DOHH2 (cell line): ENCODE measurements at regions not wholly inside any gene's neighbourhood (a gene's known extent, or its start where the extent isn't known, plus 50 kb on each side); places are given as distances from the start of the nearest gene placed in this dataset.

Experiments
- H3F3A ChIP-seq: fragments of 200-600 bp; sonication (generic), shearing (Covaris generic); 2 replicates; pipeline ENCODE4 v1.6.0; 2016; ENCODE audit warnings: antibody characterized with exemption, mild to moderate bottlenecking; ENCODE audit not compliant: control insufficient read depth, insufficient read depth
- H3K27ac ChIP-seq: fragments of 200-600 bp; sonication (generic); 2 replicates; pipeline ENCODE4 v1.5.1; 2014; ENCODE audit warnings: low read depth, mild to moderate bottlenecking, low read length, moderate library complexity
- H3K27me3 ChIP-seq: fragments of 200-600 bp; sonication (generic); 2 replicates; pipeline ENCODE4 v1.6.1; 2014; ENCODE audit warnings: mild to moderate bottlenecking, low read length, mixed read lengths; ENCODE audit not compliant: control insufficient read depth
- H3K36me3 ChIP-seq: fragments of 200-600 bp; sonication (generic); 2 replicates; pipeline ENCODE4 v1.6.1; 2014; ENCODE audit warnings: mild to moderate bottlenecking, low read length, moderate library complexity, mixed read lengths; ENCODE audit not compliant: control insufficient read depth
- H3K4me1 ChIP-seq: fragments of 200-600 bp; sonication (generic); 2 replicates; pipeline ENCODE4 v1.6.1; 2014; ENCODE audit warnings: mild to moderate bottlenecking, low read length, mixed read lengths; ENCODE audit not compliant: control insufficient read depth
- H3K4me2 ChIP-seq: fragments of 200-600 bp; sonication (generic); 2 replicates; pipeline ENCODE4 v1.6.0; 2014; ENCODE audit warnings: mild to moderate bottlenecking, low read length, moderate library complexity
- H3K4me3 ChIP-seq: fragments of 200-600 bp; sonication (generic); 2 replicates; pipeline ENCODE4 v1.5.1; 2014; ENCODE audit warnings: mild to moderate bottlenecking, low read length, mixed read lengths
- H3K79me2 ChIP-seq: fragments of 200-600 bp; sonication (generic); 2 replicates; pipeline ENCODE4 v1.6.1; 2014; ENCODE audit warnings: mild to moderate bottlenecking, low read length, mixed read lengths; ENCODE audit not compliant: control insufficient read depth
- H3K9me2 ChIP-seq: fragments of 200-600 bp; sonication (generic); replicated peaks from 2 replicates; pipeline ENCODE4 v1.6.1; 2014; ENCODE audit warnings: mild to moderate bottlenecking, low read length, mixed read lengths; ENCODE audit not compliant: control insufficient read depth
- H3K9me3 ChIP-seq: fragments of 200-600 bp; sonication (generic); 2 replicates; pipeline ENCODE4 v1.6.1; 2014; ENCODE audit warnings: antibody characterized with exemption, low read length, mixed read lengths; ENCODE audit not compliant: control insufficient read depth, insufficient read depth
- H4K20me1 ChIP-seq: fragments of 200-600 bp; sonication (generic); 2 replicates; pipeline ENCODE4 v1.6.0; 2014; ENCODE audit warnings: low read depth, mild to moderate bottlenecking, antibody characterized with exemption, low read length, moderate library complexity; ENCODE audit not compliant: control insufficient read depth, insufficient read depth
- EZH2phosphoT487 ChIP-seq: fragments of 200-600 bp; sonication (generic); IDR thresholded peaks from 2 replicates; pipeline ENCODE4 v1.6.1; 2017; ENCODE audit warnings: borderline replicate concordance, mild to moderate bottlenecking, antibody characterized with exemption, low read length, moderate library complexity, mixed read lengths
- TF ChIP-seq, protein P1 (sequence below): fragments of 200-600 bp; sonication (generic); IDR thresholded peaks from one replicate; pipeline ENCODE4 v1.5.1; 2014; ENCODE audit warnings: antibody characterized with exemption, mild to moderate bottlenecking, low read depth, low read length; ENCODE audit not compliant: poor library complexity, severe bottlenecking

- Histone ChIP-seq H3K9me2 (no peaks in the 10 kb centered on the region), H4K20me1 (no peaks in the 10 kb centered on the region), H3K4me2 (no peak overlapping the region), H3K9me3 (no peaks in the 10 kb centered on the region), H3F3A (no peaks in the 10 kb centered on the region), H3K4me3 (no peak overlapping the region), H3K79me2 (no peaks in the 10 kb centered on the region), H3K36me3 (no peaks in the 10 kb centered on the region), H3K27me3 (peaks cover 4% of the 10 kb centered on the region; the same call in 1 of the 2 replicates), H3K4me1 (no peaks in the 10 kb centered on the region), H3K27ac (no peak overlapping the region)
- TF ChIP-seq EZH2phosphoT487 = no peak
- TF ChIP-seq, protein P1, sequence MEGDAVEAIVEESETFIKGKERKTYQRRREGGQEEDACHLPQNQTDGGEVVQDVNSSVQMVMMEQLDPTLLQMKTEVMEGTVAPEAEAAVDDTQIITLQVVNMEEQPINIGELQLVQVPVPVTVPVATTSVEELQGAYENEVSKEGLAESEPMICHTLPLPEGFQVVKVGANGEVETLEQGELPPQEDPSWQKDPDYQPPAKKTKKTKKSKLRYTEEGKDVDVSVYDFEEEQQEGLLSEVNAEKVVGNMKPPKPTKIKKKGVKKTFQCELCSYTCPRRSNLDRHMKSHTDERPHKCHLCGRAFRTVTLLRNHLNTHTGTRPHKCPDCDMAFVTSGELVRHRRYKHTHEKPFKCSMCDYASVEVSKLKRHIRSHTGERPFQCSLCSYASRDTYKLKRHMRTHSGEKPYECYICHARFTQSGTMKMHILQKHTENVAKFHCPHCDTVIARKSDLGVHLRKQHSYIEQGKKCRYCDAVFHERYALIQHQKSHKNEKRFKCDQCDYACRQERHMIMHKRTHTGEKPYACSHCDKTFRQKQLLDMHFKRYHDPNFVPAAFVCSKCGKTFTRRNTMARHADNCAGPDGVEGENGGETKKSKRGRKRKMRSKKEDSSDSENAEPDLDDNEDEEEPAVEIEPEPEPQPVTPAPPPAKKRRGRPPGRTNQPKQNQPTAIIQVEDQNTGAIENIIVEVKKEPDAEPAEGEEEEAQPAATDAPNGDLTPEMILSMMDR = no peak
Observed at GRCh38 chr9:79196606-79197005, 375.2 kb upstream of the TLE4 start.

- H3K4me1 ChIP-seq = no peaks in the 10 kb centered on the region
- H3K4me2 ChIP-seq = no peak overlapping the region
- no peak for TF ChIP-seq EZH2phosphoT487
- no peaks in the 10 kb centered on the region for H3F3A ChIP-seq
- no peaks in the 10 kb centered on the region for H3K9me2 ChIP-seq
- H4K20me1 ChIP-seq = no peaks in the 10 kb centered on the region
- H3K36me3 ChIP-seq = no peaks in the 10 kb centered on the region
- peaks cover 4% of the 10 kb centered on the region; the same call in 1 of the 2 replicates for H3K27me3 ChIP-seq
- H3K4me3 ChIP-seq = no peak overlapping the region
- no peaks in the 10 kb centered on the region for H3K9me3 ChIP-seq
- no peak overlapping the region for H3K27ac ChIP-seq
- no peaks in the 10 kb centered on the region for H3K79me2 ChIP-seq
Observed at GRCh38 chr9:79200336-79200735, 371.4 kb upstream of the TLE4 start.

DNA sequence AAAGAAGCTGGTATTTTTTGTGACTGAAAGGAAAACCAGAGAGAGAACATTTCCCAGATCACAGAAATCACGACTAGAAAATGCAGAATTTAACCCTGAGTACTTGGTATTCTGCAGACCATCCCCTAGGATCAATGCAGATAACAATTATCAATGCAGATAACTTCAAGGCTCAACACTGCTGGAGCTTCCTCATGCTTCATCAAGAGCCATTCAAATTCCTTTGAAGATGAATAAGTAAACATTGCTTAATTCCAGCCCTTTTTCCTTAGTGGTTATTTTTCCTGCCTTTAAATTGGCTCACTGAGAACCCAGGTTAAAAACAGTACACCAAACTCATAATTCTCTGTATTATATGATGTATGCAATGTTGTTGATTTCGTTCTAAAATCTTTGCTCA is 370.1 kb upstream of the TLE4 start:
- H4K20me1 ChIP-seq = no peaks in the 10 kb centered on the region
- H3K36me3 ChIP-seq = no peaks in the 10 kb centered on the region
- TF ChIP-seq, protein P1 = no peak
- TF ChIP-seq EZH2phosphoT487 = no peak
- H3K9me2 ChIP-seq = no peaks in the 10 kb centered on the region
- no peak overlapping the region for H3K4me2 ChIP-seq
- no peak overlapping the region for H3K4me3 ChIP-seq
- H3K79me2 ChIP-seq = no peaks in the 10 kb centered on the region
- H3K4me1 ChIP-seq = no peaks in the 10 kb centered on the region
- no peak overlapping the region for H3K27ac ChIP-seq
- H3K27me3 ChIP-seq = peaks cover 4% of the 10 kb centered on the region; the same call in 1 of the 2 replicates
- no peaks in the 10 kb centered on the region for H3K9me3 ChIP-seq
- no peaks in the 10 kb centered on the region for H3F3A ChIP-seq

- no peaks in the 10 kb centered on the region for H3F3A ChIP-seq
- no peak overlapping the region for H3K4me3 ChIP-seq
- no peaks in the 10 kb centered on the region for H3K27me3 ChIP-seq
- H3K79me2 ChIP-seq = no peaks in the 10 kb centered on the region
- no peaks in the 10 kb centered on the region for H4K20me1 ChIP-seq
- no peak overlapping the region for H3K4me2 ChIP-seq
- TF ChIP-seq EZH2phosphoT487 = no peak
- TF ChIP-seq, protein P1 = no peak
- H3K36me3 ChIP-seq = no peaks in the 10 kb centered on the region
- H3K27ac ChIP-seq = no peak overlapping the region
- no peaks in the 10 kb centered on the region for H3K9me3 ChIP-seq
- no peaks in the 10 kb centered on the region for H3K9me2 ChIP-seq
- H3K4me1 ChIP-seq = no peaks in the 10 kb centered on the region
Observed at GRCh38 chr9:79208791-79209396, 362.9 kb upstream of the TLE4 start.
